Fibroblast of mammary gland (primary cell): ENCODE measurements at regions not wholly inside any gene's neighbourhood (a gene's known extent, or its start where the extent isn't known, plus 50 kb on each side); places are given as distances from the start of the nearest gene placed in this dataset.

Experiments
- DNase-seq: peaks from one replicate; pipeline ENCODE4 v3.0.0-alpha.2; 2010; ENCODE audit warnings: low read depth
- H3K4me3 ChIP-seq: 2 replicates; pipeline ENCODE4 v1.5.1; 2011; ENCODE audit warnings: low read depth, mild to moderate bottlenecking, low read length, moderate library complexity; ENCODE audit not compliant: control insufficient read depth
- TF ChIP-seq, protein P1 (sequence below): conservative IDR thresholded peaks from 2 replicates; pipeline ENCODE4 v1.5.1; 2011; ENCODE audit warnings: low read depth, low read length, inconsistent platforms; ENCODE audit not compliant: control insufficient read depth, insufficient read depth

GRCh38 chr17:14775731-14776492 lies 475.0 kb downstream of the HS3ST3B1 start:
- DNase-seq, result no peak
- no peak overlapping the region for H3K4me3 ChIP-seq
- TF ChIP-seq, protein P1, sequence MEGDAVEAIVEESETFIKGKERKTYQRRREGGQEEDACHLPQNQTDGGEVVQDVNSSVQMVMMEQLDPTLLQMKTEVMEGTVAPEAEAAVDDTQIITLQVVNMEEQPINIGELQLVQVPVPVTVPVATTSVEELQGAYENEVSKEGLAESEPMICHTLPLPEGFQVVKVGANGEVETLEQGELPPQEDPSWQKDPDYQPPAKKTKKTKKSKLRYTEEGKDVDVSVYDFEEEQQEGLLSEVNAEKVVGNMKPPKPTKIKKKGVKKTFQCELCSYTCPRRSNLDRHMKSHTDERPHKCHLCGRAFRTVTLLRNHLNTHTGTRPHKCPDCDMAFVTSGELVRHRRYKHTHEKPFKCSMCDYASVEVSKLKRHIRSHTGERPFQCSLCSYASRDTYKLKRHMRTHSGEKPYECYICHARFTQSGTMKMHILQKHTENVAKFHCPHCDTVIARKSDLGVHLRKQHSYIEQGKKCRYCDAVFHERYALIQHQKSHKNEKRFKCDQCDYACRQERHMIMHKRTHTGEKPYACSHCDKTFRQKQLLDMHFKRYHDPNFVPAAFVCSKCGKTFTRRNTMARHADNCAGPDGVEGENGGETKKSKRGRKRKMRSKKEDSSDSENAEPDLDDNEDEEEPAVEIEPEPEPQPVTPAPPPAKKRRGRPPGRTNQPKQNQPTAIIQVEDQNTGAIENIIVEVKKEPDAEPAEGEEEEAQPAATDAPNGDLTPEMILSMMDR, result no peak

- H3K4me3 ChIP-seq, result no peak overlapping the region
- no peak for DNase-seq
These were observed 473.9 kb downstream of the HS3ST3B1 start for GRCh38 chr17:14774774-14775173.

GRCh38 chr17:14772776-14773175 lies 471.9 kb downstream of the HS3ST3B1 start:
- TF ChIP-seq, protein P1, result no peak
- peak; percentile 39 for DNase-seq
- no peak overlapping the region for H3K4me3 ChIP-seq

More at GRCh38 chr17:14774774-14775173, 473.9 kb downstream of the HS3ST3B1 start:
- TF ChIP-seq, protein P1, result no peak

- no peak for DNase-seq
- no peak overlapping the region for H3K4me3 ChIP-seq
- TF ChIP-seq, protein P1, result no peak
These were observed 470.7 kb downstream of the HS3ST3B1 start for GRCh38 chr17:14771543-14771942.

- no peak for DNase-seq
- no peak overlapping the region for H3K4me3 ChIP-seq
- TF ChIP-seq, protein P1, result peak; percentile 10
These were observed 468.0 kb downstream of the HS3ST3B1 start for GRCh38 chr17:14768923-14769322.

GRCh38 chr17:14762736-14763479 lies 462.0 kb downstream of the HS3ST3B1 start:
- TF ChIP-seq, protein P1, result no peak
- H3K4me3 ChIP-seq, result no peak overlapping the region
- no peak for DNase-seq
